ENCODE measurements at regions not wholly inside any gene's neighbourhood (a gene's known extent, or its start where the extent isn't known, plus 50 kb on each side); places are given as distances from the start of the nearest gene placed in this dataset.
"Not testable (repeated sequence)": the region's sequence is repeated elsewhere in the genome, so short reads cannot be mapped to it uniquely, and the experiment has no call there.

DNA sequence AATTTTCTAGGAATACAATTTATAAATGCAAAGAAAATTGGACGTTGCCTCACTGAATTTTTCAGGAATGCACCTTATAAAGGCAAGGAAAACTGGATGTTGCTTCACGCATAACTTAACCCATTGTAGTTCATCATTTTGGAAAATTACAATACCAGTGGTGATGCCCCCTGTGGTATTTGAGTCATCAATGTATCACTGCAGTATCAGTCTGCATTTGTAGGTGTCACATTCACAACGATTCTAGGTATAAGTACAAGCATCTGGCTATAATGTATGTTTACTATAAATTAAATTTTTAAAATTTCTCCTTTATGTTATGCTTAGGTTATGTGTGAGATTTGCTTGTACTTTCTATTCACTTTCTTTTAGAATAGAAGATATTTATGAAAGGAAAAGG is 55.9 kb upstream of the KIF2A start:
- not testable (repeated sequence) for TF ChIP-seq POLR2AphosphoS5 (IDR thresholded peaks at IDR 0.05; ENCODE audit: insufficient read depth in 1 of 2, low read depth in 1 of 2); POLR2A (IDR thresholded peaks at IDR 0.05)
- TF ChIP-seq, protein P1, sequence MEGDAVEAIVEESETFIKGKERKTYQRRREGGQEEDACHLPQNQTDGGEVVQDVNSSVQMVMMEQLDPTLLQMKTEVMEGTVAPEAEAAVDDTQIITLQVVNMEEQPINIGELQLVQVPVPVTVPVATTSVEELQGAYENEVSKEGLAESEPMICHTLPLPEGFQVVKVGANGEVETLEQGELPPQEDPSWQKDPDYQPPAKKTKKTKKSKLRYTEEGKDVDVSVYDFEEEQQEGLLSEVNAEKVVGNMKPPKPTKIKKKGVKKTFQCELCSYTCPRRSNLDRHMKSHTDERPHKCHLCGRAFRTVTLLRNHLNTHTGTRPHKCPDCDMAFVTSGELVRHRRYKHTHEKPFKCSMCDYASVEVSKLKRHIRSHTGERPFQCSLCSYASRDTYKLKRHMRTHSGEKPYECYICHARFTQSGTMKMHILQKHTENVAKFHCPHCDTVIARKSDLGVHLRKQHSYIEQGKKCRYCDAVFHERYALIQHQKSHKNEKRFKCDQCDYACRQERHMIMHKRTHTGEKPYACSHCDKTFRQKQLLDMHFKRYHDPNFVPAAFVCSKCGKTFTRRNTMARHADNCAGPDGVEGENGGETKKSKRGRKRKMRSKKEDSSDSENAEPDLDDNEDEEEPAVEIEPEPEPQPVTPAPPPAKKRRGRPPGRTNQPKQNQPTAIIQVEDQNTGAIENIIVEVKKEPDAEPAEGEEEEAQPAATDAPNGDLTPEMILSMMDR (IDR thresholded peaks at IDR 0.05) = not testable (repeated sequence)

All from vagina (tissue), 2 donors.